GM12878 (cell line): ENCODE measurements at regions not wholly inside any gene's neighbourhood (a gene's known extent, or its start where the extent isn't known, plus 50 kb on each side); places are given as distances from the start of the nearest gene placed in this dataset.

Source experiments
- ATAC-seq: fragments of 200-7000 bp; cut with Tn5 transposase; 3 replicates; pipeline ENCODE4 v1.9.1; 2020; ENCODE audit warnings: mild to moderate bottlenecking, moderate library complexity
- BruUV-seq: library from RNA; stranded (reverse); fragments of 400-500 nt; replicated peaks from 2 replicates; lab custom pipeline; 2021; lab: Mats Ljungman, UMichigan
- CTCF ChIA-PET: fragments of 300-600 bp; sonication (Branson Sonifier 250); formaldehyde crosslinking; extraction: SDS; loops from one replicate; lab custom pipeline; 2021; ENCODE audit warnings: inconsistent platforms; lab: Yijun Ruan, JAX
- POLR2A ChIA-PET: fragments of 350-600 bp; formaldehyde crosslinking; extraction: SDS; loops from one replicate; lab custom pipeline; 2021; ENCODE audit warnings: inconsistent platforms; lab: Charles Lee
- RAD21 ChIA-PET: fragments of 300-600 bp; sonication (Branson Sonifier 250); formaldehyde crosslinking; loops from one replicate; lab custom pipeline; 2023; ENCODE audit warnings: antibody characterized with exemption; ENCODE audit not compliant: unreplicated experiment; lab: Charles Lee
- SMC1A ChIA-PET: fragments of 300-600 bp; sonication (Branson Sonifier 250); formaldehyde crosslinking; loops from one replicate; lab custom pipeline; 2023; ENCODE audit not compliant: unreplicated experiment, uncharacterized antibody; lab: Charles Lee
- DNase-seq: peaks from one replicate; pipeline ENCODE4 v3.0.0-alpha.2; 2011; ENCODE audit warnings: low read depth, low spot score
- FAIRE-seq: peaks from 3 replicates; lab custom pipeline; 2011; peaks lifted over from hg19 to GRCh38; lab: Jason Lieb, UNC
- H2AFZ ChIP-seq: 2 replicates; pipeline ENCODE4 v1.6.0; 2011; ENCODE audit warnings: low read depth, low read length, control low read depth; ENCODE audit not compliant: control insufficient read depth
- H3K27ac ChIP-seq: 2 replicates; pipeline ENCODE4 v1.5.1; 2011; ENCODE audit warnings: control low read depth; ENCODE audit not compliant: control insufficient read depth, insufficient read depth
- H3K27me3 ChIP-seq, 2 experiments: replicated peaks in 1 of 2; 2 replicates each; pipeline versions ENCODE4 v1.6.0 to v1.6.1; 2011; ENCODE audit warnings: low read length in 1 of 2; ENCODE audit not compliant: control insufficient read depth in 2 of 2, insufficient read depth in 2 of 2
- H3K36me3 ChIP-seq, 2 experiments: 2 replicates each; pipeline ENCODE4 v1.5.1; 2011; ENCODE audit warnings: low read length in 1 of 2; ENCODE audit not compliant: control insufficient read depth in 2 of 2, insufficient read depth in 2 of 2
- H3K4me1 ChIP-seq: 2 replicates; pipeline ENCODE4 v1.6.1; 2011; ENCODE audit warnings: mild to moderate bottlenecking, low read length, moderate library complexity, mixed read lengths; ENCODE audit not compliant: control insufficient read depth, insufficient read depth
- H3K4me2 ChIP-seq: 2 replicates; pipeline ENCODE4 v1.6.0; 2011; ENCODE audit warnings: control low read depth; ENCODE audit not compliant: control insufficient read depth, insufficient read depth
- H3K4me3 ChIP-seq: fragments of 200-600 bp; sonication (generic); 2 replicates; pipeline ENCODE4 v1.5.1; 2016
- H3K79me2 ChIP-seq: 2 replicates; pipeline ENCODE4 v1.6.0; 2011; ENCODE audit warnings: low read length; ENCODE audit not compliant: control insufficient read depth, insufficient read depth
- H3K9ac ChIP-seq: 2 replicates; pipeline ENCODE4 v1.8.0; 2011; ENCODE audit warnings: low read length, control low read depth, mixed read lengths; ENCODE audit not compliant: control insufficient read depth, insufficient read depth
- H3K9me3 ChIP-seq: replicated peaks from 3 replicates; pipeline ENCODE4 v1.5.1; 2011; ENCODE audit warnings: mild to moderate bottlenecking, low read length; ENCODE audit not compliant: control insufficient read depth, insufficient read depth
- H4K20me1 ChIP-seq: 2 replicates; pipeline ENCODE4 v1.6.0; 2011; ENCODE audit not compliant: control insufficient read depth, insufficient read depth
- ATF3 ChIP-seq: IDR thresholded peaks from 2 replicates; pipeline ENCODE4 v1.6.1; 2011; ENCODE audit warnings: low read depth, mild to moderate bottlenecking, low read length, moderate library complexity, borderline replicate concordance; ENCODE audit errors: extremely low read depth
- BACH1 ChIP-seq: fragments of 450-650 bp; IDR thresholded peaks from 2 replicates; pipeline ENCODE4 v1.6.1; 2017; ENCODE audit warnings: mild to moderate bottlenecking, borderline replicate concordance
- EZH2 ChIP-seq: IDR thresholded peaks from 2 replicates; pipeline ENCODE4 v1.6.1; 2012; ENCODE audit warnings: low read depth, mild to moderate bottlenecking, control low read depth, inconsistent platforms, low read length, borderline replicate concordance; ENCODE audit not compliant: control insufficient read depth
- IKZF1 ChIP-seq: fragments of 450-650 bp; conservative IDR thresholded peaks from 2 replicates; pipeline ENCODE4 v1.6.1; 2017; ENCODE audit warnings: antibody characterized with exemption, mild to moderate bottlenecking
- KAT2A ChIP-seq: conservative IDR thresholded peaks from 2 replicates; pipeline ENCODE4 v1.6.1; 2011; ENCODE audit warnings: low read depth, low read length; ENCODE audit not compliant: control insufficient read depth
- MEF2B ChIP-seq: fragments of 450-650 bp; IDR thresholded peaks from 2 replicates; pipeline ENCODE4 v1.6.1; 2018; ENCODE audit warnings: mild to moderate bottlenecking, moderate library complexity; ENCODE audit not compliant: partially characterized antibody, poor library complexity, severe bottlenecking
- MTA2 ChIP-seq: fragments of 450-650 bp; IDR thresholded peaks from 2 replicates; pipeline ENCODE4 v1.6.1; 2016; ENCODE audit warnings: low read depth, mild to moderate bottlenecking, moderate library complexity
- PML ChIP-seq: IDR thresholded peaks from 2 replicates; pipeline ENCODE4 v1.6.1; 2012; ENCODE audit warnings: low read length, inconsistent platforms
- RAD51 ChIP-seq: fragments of 450-650 bp; IDR thresholded peaks from 2 replicates; pipeline ENCODE4 v1.6.1; 2016; ENCODE audit warnings: moderate library complexity, mild to moderate bottlenecking, inconsistent platforms
- RB1 ChIP-seq: fragments of 450-650 bp; formaldehyde crosslinking; IDR thresholded peaks from 2 replicates; pipeline ENCODE4 v1.6.1; 2017; ENCODE audit warnings: mild to moderate bottlenecking, borderline replicate concordance
- RBBP5 ChIP-seq: fragments of 200-600 bp; sonication (generic); conservative IDR thresholded peaks from 2 replicates; pipeline ENCODE4 v1.6.1; 2016
- SMARCA5 ChIP-seq: fragments of 450-650 bp; IDR thresholded peaks from 2 replicates; pipeline ENCODE4 v1.6.1; 2017; ENCODE audit warnings: mild to moderate bottlenecking
- SRF ChIP-seq, 2 experiments: IDR thresholded peaks; 2 replicates each; pipeline ENCODE4 v1.6.1; 2011; ENCODE audit warnings: low read depth in 2 of 2, low read length in 2 of 2, mild to moderate bottlenecking in 1 of 2, moderate library complexity in 1 of 2
- STAT3 ChIP-seq: IDR thresholded peaks from 2 replicates; pipeline ENCODE4 v1.6.1; 2011; ENCODE audit warnings: low read depth, low read length, improper control_type of control experiment
- WRNIP1 ChIP-seq: IDR thresholded peaks from 2 replicates; pipeline ENCODE4 v1.6.1; 2011; ENCODE audit warnings: low read depth, low read length, improper control_type of control experiment, borderline replicate concordance
- in situ Hi-C: fragments of 300-500 bp; cut with MboI; formaldehyde crosslinking; loops from 9 replicates; pipeline ENCODE4 v1.14.3; 2018; ENCODE audit warnings: mixed read lengths
- intact Hi-C: fragments of 100-400 bp; cut with micrococcal nuclease; formaldehyde crosslinking; loops from one replicate; pipeline ENCODE4 v1.14.2; 2022; ENCODE audit not compliant: unreplicated experiment
- TF ChIP-seq, protein P1 (sequence below): fragments of 150-350 bp; IDR thresholded peaks from 2 replicates; pipeline ENCODE4 v1.6.1; 2016; ENCODE audit warnings: low read depth, low read length

- no TSS peak for BruUV-seq
- POLR2A ChIA-PET, result no interaction called here
- Histone ChIP-seq H3K9me3 (no peaks in the 10 kb centered on the region), H4K20me1 (no peaks in the 10 kb centered on the region; the same call in 1 of the 2 replicates), H3K36me3 (no peaks in the 10 kb centered on the region), H3K4me1 (no peaks in the 10 kb centered on the region), H3K27ac (no peak overlapping the region), H3K27me3 (no peaks in the 10 kb centered on the region), H3K9ac (no peak overlapping the region), H3K4me2 (no peak overlapping the region), H3K79me2 (no peaks in the 10 kb centered on the region), H2AFZ (no peak overlapping the region), H3K4me3 (no peak overlapping the region)
- TF ChIP-seq SRF (IDR thresholded peaks at IDR 0.05; ENCODE audit: low read depth in 2 of 2, low read length in 2 of 2), result no peak
- TF ChIP-seq, protein P1, sequence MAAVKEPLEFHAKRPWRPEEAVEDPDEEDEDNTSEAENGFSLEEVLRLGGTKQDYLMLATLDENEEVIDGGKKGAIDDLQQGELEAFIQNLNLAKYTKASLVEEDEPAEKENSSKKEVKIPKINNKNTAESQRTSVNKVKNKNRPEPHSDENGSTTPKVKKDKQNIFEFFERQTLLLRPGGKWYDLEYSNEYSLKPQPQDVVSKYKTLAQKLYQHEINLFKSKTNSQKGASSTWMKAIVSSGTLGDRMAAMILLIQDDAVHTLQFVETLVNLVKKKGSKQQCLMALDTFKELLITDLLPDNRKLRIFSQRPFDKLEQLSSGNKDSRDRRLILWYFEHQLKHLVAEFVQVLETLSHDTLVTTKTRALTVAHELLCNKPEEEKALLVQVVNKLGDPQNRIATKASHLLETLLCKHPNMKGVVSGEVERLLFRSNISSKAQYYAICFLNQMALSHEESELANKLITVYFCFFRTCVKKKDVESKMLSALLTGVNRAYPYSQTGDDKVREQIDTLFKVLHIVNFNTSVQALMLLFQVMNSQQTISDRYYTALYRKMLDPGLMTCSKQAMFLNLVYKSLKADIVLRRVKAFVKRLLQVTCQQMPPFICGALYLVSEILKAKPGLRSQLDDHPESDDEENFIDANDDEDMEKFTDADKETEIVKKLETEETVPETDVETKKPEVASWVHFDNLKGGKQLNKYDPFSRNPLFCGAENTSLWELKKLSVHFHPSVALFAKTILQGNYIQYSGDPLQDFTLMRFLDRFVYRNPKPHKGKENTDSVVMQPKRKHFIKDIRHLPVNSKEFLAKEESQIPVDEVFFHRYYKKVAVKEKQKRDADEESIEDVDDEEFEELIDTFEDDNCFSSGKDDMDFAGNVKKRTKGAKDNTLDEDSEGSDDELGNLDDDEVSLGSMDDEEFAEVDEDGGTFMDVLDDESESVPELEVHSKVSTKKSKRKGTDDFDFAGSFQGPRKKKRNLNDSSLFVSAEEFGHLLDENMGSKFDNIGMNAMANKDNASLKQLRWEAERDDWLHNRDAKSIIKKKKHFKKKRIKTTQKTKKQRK, result no peak
- TF ChIP-seq ATF3, result no peak
- no peak for TF ChIP-seq IKZF1
- FAIRE-seq (no peak), DNase-seq (no peak), ATAC-seq (no peak)
- SMC1A ChIA-PET, result no interaction called here
- RAD21 ChIA-PET, result no interaction called here
- intact Hi-C loops, result no loop called here
- in situ Hi-C loops, result no loop called here
- CTCF ChIA-PET, result interaction anchor here (1.4 kb wide), 1 partner anchor 9 kb away, joined by 5 read pairs; no protein-coding TSS in a partner anchor
These were observed 192.1 kb downstream of the MBD2 start for GRCh38 chr18:54032412-54032811.

DNA sequence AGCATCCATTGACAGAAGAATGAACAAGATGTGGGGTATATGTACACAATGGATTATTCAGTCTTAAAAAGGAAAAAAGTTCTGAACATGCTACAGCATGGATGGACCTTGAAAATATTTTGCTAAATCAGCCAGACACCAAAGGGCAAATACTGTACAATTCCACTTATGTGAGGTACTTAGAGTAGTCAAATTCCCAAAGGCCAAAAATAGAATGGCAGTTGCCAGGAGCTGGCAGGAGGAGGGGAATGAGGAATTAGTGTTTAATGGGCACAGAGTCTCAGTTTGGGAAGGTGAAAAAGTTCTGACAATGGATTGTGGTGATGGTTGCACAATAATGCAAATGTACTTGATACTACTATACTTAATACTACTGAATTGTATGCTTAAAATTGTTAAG, 193.2 kb downstream of the MBD2 start:
- Histone ChIP-seq H3K79me2 (no peaks in the 10 kb centered on the region), H4K20me1 (no peaks in the 10 kb centered on the region; the same call in 1 of the 2 replicates), H3K27me3 (no peaks in the 10 kb centered on the region; a peak in 1 of 4 replicates), H3K27ac (no peak overlapping the region), H3K4me3 (no peak overlapping the region), H3K4me1 (no peaks in the 10 kb centered on the region), H3K4me2 (no peak overlapping the region), H3K9ac (no peak overlapping the region), H3K9me3 (no peaks in the 10 kb centered on the region), H2AFZ (no peak overlapping the region), H3K36me3 (no peaks in the 10 kb centered on the region)
- RAD21 ChIA-PET, result no interaction called here
- CTCF ChIA-PET, result no interaction called here
- SMC1A ChIA-PET, result interaction anchor here (0.8 kb wide), 1 partner anchor 99 kb away, joined by 3 read pairs; no protein-coding TSS in a partner anchor
- DNase-seq (no peak), FAIRE-seq (no peak), ATAC-seq (no peak)
- intact Hi-C loops, result no loop called here
- POLR2A ChIA-PET, result no interaction called here
- no peak for TF ChIP-seq MTA2
- TF ChIP-seq STAT3, result no peak
- TF ChIP-seq RB1, result no peak
- TF ChIP-seq SMARCA5, result no peak
- no peak for TF ChIP-seq EZH2
- no peak for TF ChIP-seq BACH1
- TF ChIP-seq PML, result no peak
- TF ChIP-seq RAD51, result no peak
- no peak for TF ChIP-seq WRNIP1
- TF ChIP-seq KAT2A, result no peak
- no peak for TF ChIP-seq MEF2B
- TF ChIP-seq RBBP5, result no peak
- no TSS peak for BruUV-seq
- in situ Hi-C loops, result no loop called here
